Mucosa of descending colon (tissue), 3 donors: ENCODE measurements at regions not wholly inside any gene's neighbourhood (a gene's known extent, or its start where the extent isn't known, plus 50 kb on each side); places are given as distances from the start of the nearest gene placed in this dataset.

Experiments
- ATAC-seq: fragments of 200-7000 bp; cut with Tn5 transposase; one replicate; pipeline ENCODE4 v1.9.1; 2020; ENCODE audit warnings: mild to moderate bottlenecking, moderate library complexity
- DNase-seq, 3 donors: peaks; one replicate each; pipeline ENCODE4 v3.0.0-alpha.2; 2020
- H3K36me3 ChIP-seq: fragments of 200-600 bp; one replicate; pipeline ENCODE4 v1.8.0; 2021; ENCODE audit warnings: low read depth, mild to moderate bottlenecking
- H3K4me1 ChIP-seq: fragments of 200-600 bp; one replicate; pipeline ENCODE4 v1.8.0; 2021; ENCODE audit warnings: low read depth, mild to moderate bottlenecking
- H3K4me3 ChIP-seq: fragments of 200-600 bp; one replicate; pipeline ENCODE4 v1.8.0; 2021; ENCODE audit warnings: mild to moderate bottlenecking
- H3K9me3 ChIP-seq: fragments of 200-600 bp; one replicate; pipeline ENCODE4 v1.8.0; 2021; ENCODE audit warnings: mild to moderate bottlenecking
- CTCF ChIP-seq: fragments of 200-600 bp; IDR thresholded peaks from one replicate; pipeline ENCODE4 v1.8.0; 2022; ENCODE audit warnings: antibody characterized with exemption, mild to moderate bottlenecking
- intact Hi-C, 2 donors: fragments of 100-400 bp; cut with DNase I in 1 of 2; cut with micrococcal nuclease in 1 of 2; formaldehyde crosslinking; loops; one replicate each; pipeline versions ENCODE4 v1.11.0 to v1.11.1; 2022; cut with DNase I, micrococcal nuclease
- donor health status: DM: no; HTN: no; CAD: no; lungs with moderate emphysema.
- donor health status: DM: no; HTN: no; CAD: no.
- donor health status: DM: no; HTN: yes; CAD: no.

- ATAC-seq (no peak), DNase-seq (no peak)
- no peak for TF ChIP-seq CTCF
- Histone ChIP-seq H3K4me1 (no peaks in the 10 kb centered on the region), H3K9me3 (no peaks in the 10 kb centered on the region), H3K4me3 (no peak overlapping the region), H3K36me3 (no peaks in the 10 kb centered on the region)
- intact Hi-C loops = no loop called here
These were observed 700.2 kb downstream of the KCNJ2 start for GRCh38 chr17:70869402-70870085.

GRCh38 chr17:70871180-70871818 lies 702.0 kb downstream of the KCNJ2 start:
- H3K9me3 ChIP-seq = no peaks in the 10 kb centered on the region
- ATAC-seq (no peak), DNase-seq (no peak)
- H3K4me3 ChIP-seq = no peak overlapping the region
- H3K36me3 ChIP-seq = no peaks in the 10 kb centered on the region
- intact Hi-C loops = no loop called here
- H3K4me1 ChIP-seq = no peaks in the 10 kb centered on the region
- no peak for TF ChIP-seq CTCF

- ATAC-seq (no peak), DNase-seq (no peak)
- Histone ChIP-seq H3K4me3 (no peak overlapping the region), H3K36me3 (no peaks in the 10 kb centered on the region), H3K9me3 (no peaks in the 10 kb centered on the region), H3K4me1 (no peaks in the 10 kb centered on the region)
- TF ChIP-seq CTCF = no peak
- intact Hi-C loops = no loop called here
These were observed 702.8 kb downstream of the KCNJ2 start for GRCh38 chr17:70872103-70872502.

- DNase-seq = no peak
- TF ChIP-seq CTCF = no peak
- no peak for ATAC-seq
- Histone ChIP-seq H3K4me3 (no peak overlapping the region), H3K9me3 (no peaks in the 10 kb centered on the region), H3K4me1 (no peaks in the 10 kb centered on the region), H3K36me3 (no peaks in the 10 kb centered on the region)
- intact Hi-C loops = no loop called here
These were observed 706.5 kb downstream of the KCNJ2 start for GRCh38 chr17:70875729-70876310.

- H3K4me3 ChIP-seq = no peak overlapping the region
- no peaks in the 10 kb centered on the region for H3K9me3 ChIP-seq
- intact Hi-C loops = no loop called here
- no peaks in the 10 kb centered on the region for H3K4me1 ChIP-seq
- DNase-seq = no peak
- no peak for ATAC-seq
- H3K36me3 ChIP-seq = no peaks in the 10 kb centered on the region
- no peak for TF ChIP-seq CTCF
These were observed 709.5 kb downstream of the KCNJ2 start for GRCh38 chr17:70878879-70879278.
